BLaER1 (cell line): ENCODE measurements at regions not wholly inside any gene's neighbourhood (a gene's known extent, or its start where the extent isn't known, plus 50 kb on each side); places are given as distances from the start of the nearest gene placed in this dataset.
"Not testable (repeated sequence)": the region's sequence is repeated elsewhere in the genome, so short reads cannot be mapped to it uniquely, and the experiment has no call there.

Experiments used
- H3K27ac ChIP-seq: shearing (Covaris generic); formaldehyde crosslinking; 2 replicates; pipeline ENCODE4 v1.8.1; 2022
- H3K27me3 ChIP-seq: shearing (Covaris generic); formaldehyde crosslinking; 2 replicates; pipeline ENCODE4 v1.8.1; 2022
- H3K36me3 ChIP-seq: shearing (Covaris generic); formaldehyde crosslinking; 2 replicates; pipeline ENCODE4 v1.8.1; 2022
- H3K4me1 ChIP-seq: shearing (Covaris generic); formaldehyde crosslinking; 2 replicates; pipeline ENCODE4 v1.8.1; 2022
- H3K4me2 ChIP-seq: shearing (Covaris generic); formaldehyde crosslinking; 2 replicates; pipeline ENCODE4 v1.8.1; 2022
- H3K4me3 ChIP-seq: shearing (Covaris generic); formaldehyde crosslinking; 2 replicates; pipeline ENCODE4 v1.8.1; 2022
- H3K9ac ChIP-seq: shearing (Covaris generic); formaldehyde crosslinking; 2 replicates; pipeline ENCODE4 v1.8.1; 2022
- H3K9me3 ChIP-seq: shearing (Covaris generic); formaldehyde crosslinking; 2 replicates; pipeline ENCODE4 v1.8.1; 2022
- H4K20me1 ChIP-seq: shearing (Covaris generic); formaldehyde crosslinking; 2 replicates; pipeline ENCODE4 v1.8.1; 2022
- Cebpa-rat ChIP-seq: shearing (Covaris generic); IDR thresholded peaks from 2 replicates; pipeline ENCODE4 v1.8.1; 2022

- H3K36me3 ChIP-seq, H3K9me3 ChIP-seq, H3K27me3 ChIP-seq, H3K4me3 ChIP-seq, H4K20me1 ChIP-seq: not testable (repeated sequence)
- Histone ChIP-seq H3K27ac (peak overlapping the region; percentile 76), H3K4me2 (peak overlapping the region; percentile 80), H3K4me1 (peaks cover 68% of the 10 kb centered on the region), H3K9ac (0 out of 2 replicates have a peak overlapping the region, but pooled peaks have one; percentile 29)
These were observed 80.9 kb upstream of the SAMD11 start for GRCh38 chr1:842799-843198.

- H3K36me3 ChIP-seq, H3K4me3 ChIP-seq, H3K27me3 ChIP-seq, H4K20me1 ChIP-seq, H3K9me3 ChIP-seq: not testable (repeated sequence)
- Histone ChIP-seq H3K9ac (peak overlapping the region; percentile 55; the same call in 1 of the 2 replicates), H3K27ac (peak overlapping the region; percentile 76), H3K4me2 (peak overlapping the region; percentile 80), H3K4me1 (peaks cover 56% of the 10 kb centered on the region)
These were observed 79.8 kb upstream of the SAMD11 start for GRCh38 chr1:843946-844345.

- Histone ChIP-seq H4K20me1 (no peaks in the 10 kb centered on the region), H3K4me1 (peaks cover 50% of the 10 kb centered on the region), H3K36me3 (peaks cover 9% of the 10 kb centered on the region), H3K27ac (peak overlapping the region; percentile 76), H3K9ac (peak overlapping the region; percentile 58; the same call in 1 of the 2 replicates), H3K4me2 (peak overlapping the region; percentile 80), H3K4me3 (no peak overlapping the region), H3K27me3 (no peaks in the 10 kb centered on the region), H3K9me3 (no peaks in the 10 kb centered on the region)
- no peak for TF ChIP-seq Cebpa-rat
These were observed 79.2 kb upstream of the SAMD11 start for GRCh38 chr1:844472-845026.

- Histone ChIP-seq H3K4me1 (peaks cover 39% of the 10 kb centered on the region), H3K36me3 (peaks cover 16% of the 10 kb centered on the region)
- H3K4me2 ChIP-seq, H3K27ac ChIP-seq, H3K9ac ChIP-seq, H4K20me1 ChIP-seq, H3K4me3 ChIP-seq, H3K27me3 ChIP-seq, H3K9me3 ChIP-seq: not testable (repeated sequence)
These were observed 78.1 kb upstream of the SAMD11 start for GRCh38 chr1:845641-846040.

- H3K27me3 ChIP-seq, H3K4me3 ChIP-seq, H4K20me1 ChIP-seq, H3K4me1 ChIP-seq, H3K9me3 ChIP-seq, H3K4me2 ChIP-seq, H3K9ac ChIP-seq, H3K27ac ChIP-seq: not testable (repeated sequence)
- peaks cover 30% of the 10 kb centered on the region for H3K36me3 ChIP-seq
These were observed 73.8 kb upstream of the SAMD11 start for GRCh38 chr1:849873-850272.

- not testable (repeated sequence) for H3K27me3 ChIP-seq, H3K4me3 ChIP-seq, H3K27ac ChIP-seq, H3K4me1 ChIP-seq, H3K9me3 ChIP-seq, H3K9ac ChIP-seq, H4K20me1 ChIP-seq, H3K4me2 ChIP-seq
- peaks cover 34% of the 10 kb centered on the region for H3K36me3 ChIP-seq
These were observed 73.4 kb upstream of the SAMD11 start for GRCh38 chr1:850318-850717.

GRCh38 chr1:851398-851797 lies 72.3 kb upstream of the SAMD11 start:
- H3K4me3 ChIP-seq, H3K9me3 ChIP-seq, H4K20me1 ChIP-seq, H3K27me3 ChIP-seq, H3K9ac ChIP-seq, H3K27ac ChIP-seq, H3K4me1 ChIP-seq, H3K4me2 ChIP-seq: not testable (repeated sequence)
- H3K36me3 ChIP-seq = peaks cover 36% of the 10 kb centered on the region

GRCh38 chr1:851841-852240 lies 71.9 kb upstream of the SAMD11 start:
- H3K27ac ChIP-seq, H3K4me1 ChIP-seq, H3K9me3 ChIP-seq, H4K20me1 ChIP-seq, H3K4me2 ChIP-seq, H3K27me3 ChIP-seq, H3K4me3 ChIP-seq, H3K9ac ChIP-seq: not testable (repeated sequence)
- H3K36me3 ChIP-seq = peaks cover 36% of the 10 kb centered on the region

GRCh38 chr1:855202-855981 lies 68.3 kb upstream of the SAMD11 start:
- H3K9me3 ChIP-seq, H3K27ac ChIP-seq, H3K9ac ChIP-seq, H3K27me3 ChIP-seq, H4K20me1 ChIP-seq, H3K4me2 ChIP-seq, H3K4me3 ChIP-seq: not testable (repeated sequence)
- Histone ChIP-seq H3K36me3 (peaks cover 20% of the 10 kb centered on the region), H3K4me1 (peaks cover 20% of the 10 kb centered on the region)

- peaks cover 25% of the 10 kb centered on the region for H3K4me1 ChIP-seq
- H3K9ac ChIP-seq, H3K27ac ChIP-seq, H3K4me3 ChIP-seq, H4K20me1 ChIP-seq, H3K9me3 ChIP-seq, H3K27me3 ChIP-seq: not testable (repeated sequence)
- H3K4me2 ChIP-seq = peak overlapping the region; percentile 40
- H3K36me3 ChIP-seq = peaks cover 20% of the 10 kb centered on the region
These were observed 67.1 kb upstream of the SAMD11 start for GRCh38 chr1:856541-857057.

- not testable (repeated sequence) for H4K20me1 ChIP-seq, H3K9ac ChIP-seq, H3K9me3 ChIP-seq, H3K27ac ChIP-seq, H3K27me3 ChIP-seq, H3K4me3 ChIP-seq
- H3K4me2 ChIP-seq = peak overlapping the region; percentile 52
- peaks cover 15% of the 10 kb centered on the region for H3K36me3 ChIP-seq
- H3K4me1 ChIP-seq = peaks cover 25% of the 10 kb centered on the region
These were observed 65.6 kb upstream of the SAMD11 start for GRCh38 chr1:857926-858648.

- not testable (repeated sequence) for H3K27me3 ChIP-seq, H4K20me1 ChIP-seq, H3K4me3 ChIP-seq, H3K27ac ChIP-seq, H3K9ac ChIP-seq, H3K9me3 ChIP-seq
- Histone ChIP-seq H3K36me3 (peaks cover 14% of the 10 kb centered on the region), H3K4me1 (peaks cover 25% of the 10 kb centered on the region), H3K4me2 (peak overlapping the region; percentile 52)
These were observed 65.1 kb upstream of the SAMD11 start for GRCh38 chr1:858649-859041.

- not testable (repeated sequence) for H3K9ac ChIP-seq, H3K27me3 ChIP-seq, H3K27ac ChIP-seq, H3K4me2 ChIP-seq, H3K36me3 ChIP-seq, H3K9me3 ChIP-seq, H4K20me1 ChIP-seq, H3K4me3 ChIP-seq
- H3K4me1 ChIP-seq = peaks cover 45% of the 10 kb centered on the region
These were observed 62.8 kb upstream of the SAMD11 start for GRCh38 chr1:860941-861340.
